H1 (cell line): ENCODE measurements at regions not wholly inside any gene's neighbourhood (a gene's known extent, or its start where the extent isn't known, plus 50 kb on each side); places are given as distances from the start of the nearest gene placed in this dataset.

Experiments
- CTCF ChIA-PET: fragments of 300-600 bp; sonication (Branson Sonifier 250); formaldehyde crosslinking; loops from one replicate; lab custom pipeline; 2021; ENCODE audit not compliant: partially characterized antibody; lab: Charles Lee
- POLR2A ChIA-PET: fragments of 300-600 bp; sonication (Branson Sonifier 250); formaldehyde crosslinking; loops from one replicate; lab custom pipeline; 2021; ENCODE audit warnings: inconsistent platforms; ENCODE audit not compliant: partially characterized antibody; lab: Charles Lee
- DNase-seq, 2 experiments: peaks; one replicate each; pipeline versions ENCODE4 v3.0.0 to v3.0.0-alpha.2; 2010 to 2022; ENCODE audit warnings: low spot score in 2 of 2, low read depth in 1 of 2, mixed read lengths in 1 of 2
- FAIRE-seq: peaks from 2 replicates; lab custom pipeline; 2011; peaks lifted over from hg19 to GRCh38; lab: Jason Lieb, UNC
- H2AFZ ChIP-seq: 2 replicates; pipeline ENCODE4 v1.8.1; 2012; ENCODE audit warnings: low read length, inconsistent platforms
- H2AK5ac ChIP-seq: 2 replicates; pipeline ENCODE4 v1.6.1; 2013; ENCODE audit warnings: low read depth, low read length
- H2BK120ac ChIP-seq: replicated peaks from 2 replicates; pipeline ENCODE3; 2013; ENCODE audit warnings: low read depth, low read length, inconsistent platforms
- H2BK12ac ChIP-seq: 2 replicates; pipeline ENCODE4 v1.6.1; 2013; ENCODE audit warnings: low read depth, low read length
- H2BK15ac ChIP-seq: 2 replicates; pipeline ENCODE4 v1.6.1; 2013; ENCODE audit warnings: low read length
- H2BK20ac ChIP-seq: 2 replicates; pipeline ENCODE4 v1.6.1; 2013; ENCODE audit warnings: low read length
- H2BK5ac ChIP-seq: 2 replicates; pipeline ENCODE4 v1.6.1; 2013; ENCODE audit warnings: low read depth, low read length
- H3K14ac ChIP-seq: 2 replicates; pipeline ENCODE4 v1.6.1; 2013; ENCODE audit warnings: inconsistent platforms; ENCODE audit not compliant: insufficient read length
- H3K18ac ChIP-seq: 2 replicates; pipeline ENCODE4 v1.6.1; 2013; ENCODE audit warnings: low read length; ENCODE audit errors: extremely low read depth
- H3K23ac ChIP-seq: 2 replicates; pipeline ENCODE4 v1.6.1; 2013; ENCODE audit warnings: inconsistent platforms; ENCODE audit not compliant: insufficient read length
- H3K23me2 ChIP-seq: 2 replicates; pipeline ENCODE4 v1.6.1; 2013; ENCODE audit warnings: low read depth, low read length
- H3K27ac ChIP-seq: 2 replicates; pipeline ENCODE4 v1.6.1; 2011; ENCODE audit warnings: low read depth, low read length, inconsistent platforms
- H3K27me3 ChIP-seq, 4 experiments: replicated peaks in 1 of 4; 1 replicate in 1 of 4; 2 replicates in 3 of 4; pipeline versions ENCODE4 v1.6.1 to v1.8.1; 2011 to 2013; ENCODE audit warnings: low read length in 3 of 4, mild to moderate bottlenecking in 3 of 4, inconsistent platforms in 2 of 4, mixed read lengths in 2 of 4, moderate library complexity in 1 of 4; ENCODE audit not compliant: control insufficient read depth in 3 of 4, insufficient read depth in 3 of 4; ENCODE audit errors: extremely low read depth in 1 of 4
- H3K36me3 ChIP-seq, 4 experiments: 2 replicates each; pipeline versions ENCODE4 v1.6.1 to v1.8.1; 2011 to 2013; ENCODE audit warnings: mild to moderate bottlenecking in 4 of 4, low read length in 3 of 4, moderate library complexity in 2 of 4, control low read depth in 1 of 4, inconsistent platforms in 1 of 4; ENCODE audit not compliant: insufficient read depth in 4 of 4, control insufficient read depth in 2 of 4
- H3K4ac ChIP-seq: replicated peaks from 2 replicates; pipeline ENCODE3; 2013; ENCODE audit warnings: low read length, low read depth, mixed read lengths, inconsistent platforms; ENCODE audit not compliant: insufficient read length
- H3K4me1 ChIP-seq, 4 experiments: replicated peaks in 1 of 4; 1 replicate in 1 of 4; 2 replicates in 3 of 4; pipeline versions ENCODE4 v1.6.1 to v1.8.1; 2011 to 2013; ENCODE audit warnings: low read length in 3 of 4, inconsistent platforms in 2 of 4, mixed read lengths in 1 of 4; ENCODE audit not compliant: insufficient read depth in 4 of 4, control insufficient read depth in 3 of 4
- H3K4me2 ChIP-seq, 2 experiments: 2 replicates each; pipeline versions ENCODE4 v1.6.1 to v1.8.1; 2011 to 2013; ENCODE audit warnings: low read depth in 2 of 2, low read length in 2 of 2, control low read depth in 1 of 2, inconsistent platforms in 1 of 2, mild to moderate bottlenecking in 1 of 2; ENCODE audit not compliant: insufficient read depth in 1 of 2
- H3K4me3 ChIP-seq, 4 experiments: fragments of 200-600, 300-600 bp in 1 of 4; sonication (generic), shearing (Covaris generic), sonication (Bioruptor Twin) in 1 of 4; 2 replicates each; pipeline versions ENCODE4 v1.5.1 to v1.8.1; 2011 to 2016; ENCODE audit warnings: low read length in 4 of 4, low read depth in 3 of 4, control low read depth in 2 of 4, inconsistent platforms in 2 of 4, mild to moderate bottlenecking in 2 of 4, mixed read lengths in 1 of 4, moderate library complexity in 1 of 4; ENCODE audit not compliant: insufficient read depth in 2 of 4; ENCODE audit errors: extremely low read depth in 1 of 4
- H3K56ac ChIP-seq: replicated peaks from 2 replicates; pipeline ENCODE3; 2013; ENCODE audit warnings: low read depth, mild to moderate bottlenecking, mixed read lengths, low read length, inconsistent platforms; ENCODE audit not compliant: insufficient read length
- H3K79me1 ChIP-seq: 2 replicates; pipeline ENCODE4 v1.6.1; 2013; ENCODE audit warnings: low read depth, low read length, control low read depth
- H3K79me2 ChIP-seq, 2 experiments: 2 replicates each; pipeline versions ENCODE4 v1.6.1 to v1.8.1; 2012 to 2013; ENCODE audit warnings: low read length in 2 of 2, mild to moderate bottlenecking in 2 of 2, inconsistent platforms in 1 of 2; ENCODE audit not compliant: insufficient read depth in 2 of 2, control insufficient read depth in 1 of 2
- H3K9ac ChIP-seq, 4 experiments: replicated peaks in 1 of 4; 1 replicate in 1 of 4; 2 replicates in 3 of 4; pipeline versions ENCODE4 v1.6.1 to v1.8.1; 2011 to 2013; ENCODE audit warnings: low read depth in 3 of 4, low read length in 3 of 4, control low read depth in 2 of 4, mild to moderate bottlenecking in 2 of 4, moderate library complexity in 2 of 4, inconsistent platforms in 1 of 4; ENCODE audit errors: extremely low read depth in 1 of 4
- H3K9me3 ChIP-seq, 2 experiments: 2 replicates each; pipeline versions ENCODE4 v1.6.1 to v1.8.1; 2012 to 2013; ENCODE audit warnings: mild to moderate bottlenecking in 2 of 2, moderate library complexity in 2 of 2, control low read depth in 1 of 2, inconsistent platforms in 1 of 2, low read depth in 1 of 2, low read length in 1 of 2, mixed read lengths in 1 of 2; ENCODE audit not compliant: insufficient read depth in 2 of 2
- H4K20me1 ChIP-seq, 2 experiments: replicated peaks in 1 of 2; 2 replicates each; pipeline versions ENCODE3 to v1.8.1; 2011 to 2013; ENCODE audit warnings: inconsistent platforms in 2 of 2, low read length in 2 of 2, mild to moderate bottlenecking in 1 of 2; ENCODE audit not compliant: insufficient read depth in 2 of 2, control insufficient read depth in 1 of 2
- H4K5ac ChIP-seq: 2 replicates; pipeline ENCODE4 v1.6.1; 2013; ENCODE audit warnings: low read length, low read depth, mixed read lengths, inconsistent platforms; ENCODE audit not compliant: insufficient read length
- H4K8ac ChIP-seq: 2 replicates; pipeline ENCODE4 v1.8.0; 2013; ENCODE audit warnings: mild to moderate bottlenecking, moderate library complexity, low read length, inconsistent platforms; ENCODE audit not compliant: insufficient read depth; ENCODE audit errors: extremely low read depth
- H4K91ac ChIP-seq: replicated peaks from 2 replicates; pipeline ENCODE3; 2013; ENCODE audit warnings: low read length, mixed read lengths, inconsistent platforms; ENCODE audit not compliant: insufficient read length
- GTF2F1 ChIP-seq: IDR thresholded peaks from 2 replicates; pipeline ENCODE4 v1.6.1; 2012; ENCODE audit warnings: low read depth, low read length, improper control_type of control experiment, borderline replicate concordance
- KDM1A ChIP-seq: fragments of 200-600, 300-600 bp; sonication (generic); IDR thresholded peaks from 2 replicates; pipeline ENCODE4 v1.7.1; 2016; ENCODE audit warnings: mild to moderate bottlenecking, low read length, borderline replicate concordance
- WGBS, 2 experiments: shearing (Covaris generic) in 1 of 2; methylation state at CpG; one replicate each; pipeline versions ENCODE4 v1.1.6 to v1.1.7; 2013 to 2015; ENCODE audit warnings: low lambda C conversion rate in 2 of 2, mixed read lengths in 2 of 2, inconsistent platforms in 1 of 2, low coverage in 1 of 2, missing lambda C conversion rate in 1 of 2; ENCODE audit not compliant: insufficient replicate concordance in 2 of 2, insufficient coverage in 1 of 2, insufficient read length in 1 of 2; ENCODE audit errors: extremely low coverage in 1 of 2, missing lambda C conversion rate in 1 of 2; 5-methylcytosine and 5-hydroxymethylcytosine counted together

DNA sequence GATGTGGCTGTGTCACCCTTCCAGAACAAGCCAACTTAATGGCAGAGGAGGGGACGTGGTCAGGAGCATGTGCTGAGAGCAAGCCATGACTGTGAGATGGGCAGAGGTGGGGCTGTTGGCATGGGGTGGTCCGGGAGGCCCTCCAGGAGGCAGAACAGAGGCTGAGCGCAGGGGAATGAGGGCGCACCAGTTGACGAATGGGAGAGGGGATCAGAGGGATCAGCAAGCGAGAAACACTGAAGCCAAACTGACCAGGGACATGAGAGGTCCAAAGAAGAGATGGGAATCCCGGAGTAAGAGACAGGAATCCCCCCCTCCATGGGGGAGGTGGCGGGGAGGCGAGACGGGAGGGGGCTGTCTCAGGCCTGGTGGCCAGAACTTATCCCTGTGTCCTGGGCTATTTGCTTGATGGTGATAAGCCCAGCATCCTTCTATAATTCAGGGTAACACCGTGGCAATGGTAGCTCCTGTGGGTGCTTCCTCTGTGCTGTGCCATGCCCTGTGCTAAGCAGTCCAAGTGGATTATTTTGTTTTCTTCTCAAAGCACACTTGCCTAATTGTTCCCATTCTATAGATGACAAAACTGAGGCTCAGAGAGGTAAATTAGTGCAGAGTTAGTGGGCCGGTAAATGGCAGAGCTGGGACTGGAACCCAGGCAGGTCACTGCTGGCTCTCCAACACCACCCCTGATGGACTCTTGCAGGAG lies 83.4 kb upstream of the SHISAL1 start:
- peaks cover 0 to 2% (median 0%) of the 10 kb centered on the region in 4 experiments; a peak in 2 of 7 replicates for H3K27me3 ChIP-seq
- H2BK20ac ChIP-seq, result 0 out of 2 replicates have a peak overlapping the region, but pooled peaks have one; percentile 61
- H2AFZ ChIP-seq, result no peak overlapping the region
- no peak overlapping the region for H3K27ac ChIP-seq
- CTCF ChIA-PET, result interaction anchor here (0.7 to 2.8 kb wide), 5 partner anchors 10 to 310 kb away, joined by 3 to 9 read pairs (median 3); no protein-coding TSS in a partner anchor
- H2BK15ac ChIP-seq, result no peak overlapping the region
- H2AK5ac ChIP-seq, result no peak overlapping the region
- no peaks in the 10 kb centered on the region for H3K79me1 ChIP-seq
- H2BK12ac ChIP-seq, result no peak overlapping the region
- H3K14ac ChIP-seq, result no peak overlapping the region
- 84% methylated on average over 7 of the region's 12 CpGs; no CpG with 5 or more reads in 1 of the 2 experiments for WGBS, 2 experiments
- H2BK5ac ChIP-seq, result peak overlapping the region; percentile 66; the same call in 1 of the 2 replicates
- no peaks in the 10 kb centered on the region for H3K36me3 ChIP-seq
- no peak overlapping the region; the same call in 1 of the 2 replicates for H4K8ac ChIP-seq
- no peak overlapping the region for H4K5ac ChIP-seq
- H3K79me2 ChIP-seq, result no peaks in the 10 kb centered on the region
- TF ChIP-seq KDM1A (peak; percentile 70; the same call in 1 of the 2 replicates), GTF2F1 (no peak)
- no peak overlapping the region for H3K4me2 ChIP-seq
- H3K56ac ChIP-seq, result no peak overlapping the region
- POLR2A ChIA-PET, result no interaction called here
- H3K23me2 ChIP-seq, result no peaks in the 10 kb centered on the region
- no peaks in the 10 kb centered on the region for H3K9me3 ChIP-seq
- no peak overlapping the region for H3K4ac ChIP-seq
- DNase-seq (peak in 1 of 2 experiments; percentile 26), FAIRE-seq (no peak)
- H4K91ac ChIP-seq, result peak overlapping the region; percentile 87
- no peak overlapping the region for H3K4me3 ChIP-seq
- H3K9ac ChIP-seq, result no peak overlapping the region
- H3K23ac ChIP-seq, result no peak overlapping the region
- no peak overlapping the region for H2BK120ac ChIP-seq
- H3K4me1 ChIP-seq, result peaks cover 0 to 6% (median 2%) of the 10 kb centered on the region in 4 experiments; a peak in 5 of 7 replicates
- no peak overlapping the region for H3K18ac ChIP-seq
- no peaks in the 10 kb centered on the region for H4K20me1 ChIP-seq
